HL-60 (cell line): ENCODE measurements at regions not wholly inside any gene's neighbourhood (a gene's known extent, or its start where the extent isn't known, plus 50 kb on each side); places are given as distances from the start of the nearest gene placed in this dataset.

Experiments used
- CTCF ChIP-seq: IDR thresholded peaks from one replicate; pipeline ENCODE4 v1.5.1; 2011; ENCODE audit warnings: low read length, control low read depth, inconsistent platforms; ENCODE audit not compliant: insufficient read depth
- GABPA ChIP-seq: IDR thresholded peaks from 2 replicates; pipeline ENCODE4 v1.6.1; 2012; ENCODE audit warnings: low read depth
- POLR2AphosphoS5 ChIP-seq: IDR thresholded peaks from 2 replicates; pipeline ENCODE4 v1.6.1; 2012; ENCODE audit warnings: low read depth
- REST ChIP-seq: IDR thresholded peaks from 2 replicates; pipeline ENCODE4 v1.6.1; 2012; ENCODE audit warnings: low read depth; ENCODE audit not compliant: insufficient replicate concordance
- SPI1 ChIP-seq: IDR thresholded peaks from 2 replicates; pipeline ENCODE4 v1.6.1; 2012; ENCODE audit warnings: low read depth, mild to moderate bottlenecking, borderline replicate concordance

GRCh38 chr17:13395862-13396261 is 205.9 kb downstream of the HS3ST3A1 start:
- TF ChIP-seq CTCF = no peak
- TF ChIP-seq REST = no peak
- no peak for TF ChIP-seq GABPA
- TF ChIP-seq POLR2AphosphoS5 = no peak
- TF ChIP-seq SPI1 = no peak
